HG03103 (cell line): ENCODE measurements at regions not wholly inside any gene's neighbourhood (a gene's known extent, or its start where the extent isn't known, plus 50 kb on each side); places are given as distances from the start of the nearest gene placed in this dataset.

Experiments used
- ATAC-seq: cut with Tn5 transposase; IDR thresholded peaks from one replicate; pipeline ENCODE4 v1.9.1; 2021; ENCODE audit warnings: low read depth; ENCODE audit not compliant: unreplicated experiment

- no peak for ATAC-seq
Measured at GRCh38 chr9:80369641-80370040, 797.9 kb downstream of the TLE4 start.

GRCh38 chr9:80366626-80367025, 794.9 kb downstream of the TLE4 start:
- ATAC-seq, result no peak

- no peak for ATAC-seq
Measured at GRCh38 chr9:80359941-80360881, 788.4 kb downstream of the TLE4 start.

- ATAC-seq, result no peak
Measured at GRCh38 chr9:80359291-80359690, 787.5 kb downstream of the TLE4 start.

- no peak for ATAC-seq
Measured at GRCh38 chr9:80352967-80353366, 781.2 kb downstream of the TLE4 start.

GRCh38 chr9:80351612-80352011, 779.8 kb downstream of the TLE4 start:
- no peak for ATAC-seq

- no peak for ATAC-seq
Measured at GRCh38 chr9:80326105-80326504, 754.3 kb downstream of the TLE4 start.

GRCh38 chr9:80320916-80321315, 749.2 kb downstream of the TLE4 start:
- no peak for ATAC-seq

- no peak for ATAC-seq
Measured at GRCh38 chr9:80320480-80320879, 748.7 kb downstream of the TLE4 start.

- no peak for ATAC-seq
Measured at GRCh38 chr9:80305136-80305535, 733.4 kb downstream of the TLE4 start.

GRCh38 chr9:80294955-80295354, 723.2 kb downstream of the TLE4 start:
- no peak for ATAC-seq

GRCh38 chr9:80294318-80294717, 722.6 kb downstream of the TLE4 start:
- ATAC-seq, result no peak

GRCh38 chr9:80292231-80292630, 720.5 kb downstream of the TLE4 start:
- ATAC-seq, result no peak

GRCh38 chr9:80285326-80285725, 713.6 kb downstream of the TLE4 start:
- ATAC-seq, result no peak

GRCh38 chr9:80282766-80283165, 711.0 kb downstream of the TLE4 start:
- no peak for ATAC-seq

GRCh38 chr9:80259079-80259478, 687.3 kb downstream of the TLE4 start:
- ATAC-seq, result no peak

GRCh38 chr9:80251778-80252177, 680.0 kb downstream of the TLE4 start:
- no peak for ATAC-seq

- ATAC-seq, result no peak
Measured at GRCh38 chr9:80242022-80242421, 670.3 kb downstream of the TLE4 start.

GRCh38 chr9:80235752-80236151, 664.0 kb downstream of the TLE4 start:
- no peak for ATAC-seq

- ATAC-seq, result no peak
Measured at GRCh38 chr9:80233906-80234305, 662.1 kb downstream of the TLE4 start.

- no peak for ATAC-seq
Measured at GRCh38 chr9:80233102-80233843, 661.5 kb downstream of the TLE4 start.
